ENCODE measurements at regions not wholly inside any gene's neighbourhood (a gene's known extent, or its start where the extent isn't known, plus 50 kb on each side); places are given as distances from the start of the nearest gene placed in this dataset.

DNA sequence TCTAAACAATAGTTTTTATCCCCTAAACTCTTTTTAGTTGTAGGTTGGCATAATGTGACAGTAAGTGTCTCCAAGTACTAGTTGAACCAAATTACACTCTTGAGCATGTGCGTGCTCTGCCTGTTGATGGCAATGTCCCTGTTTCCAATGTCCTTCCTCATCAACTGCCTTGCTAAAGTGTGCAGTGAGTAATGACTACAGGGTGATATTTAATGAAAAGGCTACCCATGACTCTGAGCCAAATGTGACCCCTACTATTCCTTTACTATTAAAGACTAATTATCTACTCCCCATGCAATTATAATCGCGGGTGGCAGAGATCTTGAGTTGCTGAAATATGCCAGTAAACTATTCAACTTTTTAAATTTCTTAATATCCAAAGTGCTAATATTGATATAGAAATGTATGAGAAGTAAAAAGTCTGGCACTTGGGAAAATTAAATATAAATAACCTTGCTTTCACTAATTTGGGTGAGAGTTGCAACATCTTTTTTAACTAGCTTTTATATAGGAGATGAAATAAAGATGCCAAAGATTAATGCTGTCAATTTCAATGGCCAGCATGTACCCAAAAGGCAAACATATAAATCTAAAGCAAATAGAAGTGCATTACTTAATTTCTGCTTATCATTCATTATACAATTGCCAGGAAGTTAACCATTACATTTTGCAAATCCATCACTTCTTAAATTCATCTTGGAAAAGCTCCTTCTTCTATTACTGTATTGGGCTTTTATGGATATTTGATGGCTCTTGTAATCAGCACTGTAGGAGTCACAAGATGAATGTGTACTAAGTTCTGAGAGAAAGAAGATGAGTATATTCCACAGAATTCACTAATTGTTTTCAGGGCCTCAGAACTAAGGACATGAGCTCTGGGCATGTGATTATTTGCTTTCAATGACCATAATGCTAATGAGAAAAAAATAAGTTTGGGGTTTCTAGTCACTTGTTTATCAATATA lies 518.2 kb upstream of the NAALADL2 start:
- Histone ChIP-seq H3K79me2 (ENCODE audit: insufficient read depth, low read length) (no peaks in the 10 kb centered on the region), H3K27me3 (ENCODE audit: control insufficient read depth in 2 of 2, insufficient read depth in 2 of 2, low read length in 2 of 2) (no peaks in the 10 kb centered on the region), H3K36me3 (replicated peaks in 1 of 2; ENCODE audit: control insufficient read depth in 1 of 2, insufficient read depth in 2 of 2, low read length in 2 of 2) (no peaks in the 10 kb centered on the region), H3K4me3 (replicated peaks in 1 of 3; ENCODE audit: low read depth in 2 of 3, low read length in 3 of 3) (no peak overlapping the region), H2AFZ (ENCODE audit: insufficient read depth, low read depth, low read length, poor library complexity, severe bottlenecking) (no peak overlapping the region), H3K9me3 (replicated peaks in 1 of 2; ENCODE audit: control insufficient read depth in 1 of 2, insufficient read depth in 1 of 2, low read length in 2 of 2) (no peaks in the 10 kb centered on the region), H3K4me2 (replicated peaks; ENCODE audit: extremely low read depth, low read length, poor library complexity, severe bottlenecking) (no peak overlapping the region), H3K9ac (ENCODE audit: insufficient read depth, low read length, poor library complexity, severe bottlenecking) (no peak overlapping the region), H3K27ac (ENCODE audit: low read depth in 1 of 2, low read length in 2 of 2) (no peak overlapping the region), H4K20me1 (ENCODE audit: insufficient read depth, low read length) (no peaks in the 10 kb centered on the region), H3K4me1 (ENCODE audit: control insufficient read depth in 1 of 2, insufficient read depth in 2 of 2, low read length in 2 of 2) (peaks cover 25 to 26% of the 10 kb centered on the region in 2 donors)
- Mint-ChIP-seq H3K4me3 (no peak overlapping the region), H3K36me3 (no peaks in the 10 kb centered on the region), H3K9me3 (peaks cover 0 to 6% (median 0%) of the 10 kb centered on the region in 7 donors), H3K27ac (no peak overlapping the region), H3K27me3 (ENCODE audit: low read depth in 3 of 3) (no peaks in the 10 kb centered on the region), H3K4me1 (peaks cover 20% of the 10 kb centered on the region)
- WGBS (ENCODE audit: insufficient coverage), result no CpG with 5 or more reads among the region's 3 CpGs
- intact Hi-C loops (cut with micrococcal nuclease), result no loop called here
- TF ChIP-seq, protein P1, sequence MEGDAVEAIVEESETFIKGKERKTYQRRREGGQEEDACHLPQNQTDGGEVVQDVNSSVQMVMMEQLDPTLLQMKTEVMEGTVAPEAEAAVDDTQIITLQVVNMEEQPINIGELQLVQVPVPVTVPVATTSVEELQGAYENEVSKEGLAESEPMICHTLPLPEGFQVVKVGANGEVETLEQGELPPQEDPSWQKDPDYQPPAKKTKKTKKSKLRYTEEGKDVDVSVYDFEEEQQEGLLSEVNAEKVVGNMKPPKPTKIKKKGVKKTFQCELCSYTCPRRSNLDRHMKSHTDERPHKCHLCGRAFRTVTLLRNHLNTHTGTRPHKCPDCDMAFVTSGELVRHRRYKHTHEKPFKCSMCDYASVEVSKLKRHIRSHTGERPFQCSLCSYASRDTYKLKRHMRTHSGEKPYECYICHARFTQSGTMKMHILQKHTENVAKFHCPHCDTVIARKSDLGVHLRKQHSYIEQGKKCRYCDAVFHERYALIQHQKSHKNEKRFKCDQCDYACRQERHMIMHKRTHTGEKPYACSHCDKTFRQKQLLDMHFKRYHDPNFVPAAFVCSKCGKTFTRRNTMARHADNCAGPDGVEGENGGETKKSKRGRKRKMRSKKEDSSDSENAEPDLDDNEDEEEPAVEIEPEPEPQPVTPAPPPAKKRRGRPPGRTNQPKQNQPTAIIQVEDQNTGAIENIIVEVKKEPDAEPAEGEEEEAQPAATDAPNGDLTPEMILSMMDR (IDR thresholded peaks at IDR 0.05), result no peak
- no peak for DNase-seq

DNA sequence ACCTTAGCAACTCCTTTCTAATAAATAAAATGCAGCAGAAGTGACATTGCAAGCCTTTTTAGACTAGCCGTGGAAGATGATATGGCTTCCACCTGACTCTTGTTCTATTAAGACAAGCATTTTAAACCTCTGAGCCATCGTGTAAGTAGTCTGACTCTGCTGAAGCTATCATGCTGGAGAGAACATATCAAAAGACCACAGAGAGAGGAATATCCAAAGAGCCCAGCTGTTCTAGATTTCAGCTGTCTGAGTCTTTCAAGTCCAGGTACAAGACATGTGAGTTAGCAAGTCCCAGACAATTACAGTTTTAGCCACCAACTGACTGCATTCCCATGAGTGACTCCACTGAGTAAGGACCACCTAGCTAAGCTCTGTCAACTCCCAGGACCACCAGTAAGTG lies 517.0 kb upstream of the NAALADL2 start:
- peaks cover 0 to 6% (median 0%) of the 10 kb centered on the region in 7 donors for H3K9me3 Mint-ChIP-seq
- no peaks in the 10 kb centered on the region for H3K36me3 ChIP-seq (replicated peaks in 1 of 2; ENCODE audit: control insufficient read depth in 1 of 2, insufficient read depth in 2 of 2, low read length in 2 of 2)
- H2AFZ ChIP-seq (ENCODE audit: insufficient read depth, low read depth, low read length, poor library complexity, severe bottlenecking), result peak overlapping the region; percentile 17
- H3K4me3 Mint-ChIP-seq, result no peak overlapping the region
- H3K79me2 ChIP-seq (ENCODE audit: insufficient read depth, low read length), result no peaks in the 10 kb centered on the region
- H4K20me1 ChIP-seq (ENCODE audit: insufficient read depth, low read length), result no peaks in the 10 kb centered on the region
- intact Hi-C loops (cut with micrococcal nuclease), result no loop called here
- H3K27ac ChIP-seq (ENCODE audit: low read depth in 1 of 2, low read length in 2 of 2), result no peak overlapping the region
- peak overlapping the region in 1 of 7 donors; percentile 40 for H3K27ac Mint-ChIP-seq
- H3K4me2 ChIP-seq (replicated peaks; ENCODE audit: extremely low read depth, low read length, poor library complexity, severe bottlenecking), result no peak overlapping the region
- H3K9me3 ChIP-seq (replicated peaks in 1 of 2; ENCODE audit: control insufficient read depth in 1 of 2, insufficient read depth in 1 of 2, low read length in 2 of 2), result no peaks in the 10 kb centered on the region
- TF ChIP-seq, protein P1 (IDR thresholded peaks at IDR 0.05), result no peak
- H3K27me3 ChIP-seq (ENCODE audit: control insufficient read depth in 2 of 2, insufficient read depth in 2 of 2, low read length in 2 of 2), result no peaks in the 10 kb centered on the region
- H3K4me3 ChIP-seq (replicated peaks in 1 of 3; ENCODE audit: low read depth in 2 of 3, low read length in 3 of 3), result no peak overlapping the region
- DNase-seq, result no peak
- 90% methylated on average over 2 of the region's 2 CpGs for WGBS (ENCODE audit: insufficient coverage)
- H3K36me3 Mint-ChIP-seq, result no peaks in the 10 kb centered on the region
- peaks cover 12% of the 10 kb centered on the region for H3K4me1 Mint-ChIP-seq
- H3K4me1 ChIP-seq (ENCODE audit: control insufficient read depth in 1 of 2, insufficient read depth in 2 of 2, low read length in 2 of 2), result peaks cover 12 to 14% of the 10 kb centered on the region in 2 donors
- H3K27me3 Mint-ChIP-seq (ENCODE audit: low read depth in 3 of 3), result no peaks in the 10 kb centered on the region
- no peak overlapping the region for H3K9ac ChIP-seq (ENCODE audit: insufficient read depth, low read length, poor library complexity, severe bottlenecking)
